HG02571 (cell line): ENCODE measurements at regions not wholly inside any gene's neighbourhood (a gene's known extent, or its start where the extent isn't known, plus 50 kb on each side); places are given as distances from the start of the nearest gene placed in this dataset.
"Not testable (repeated sequence)": the region's sequence is repeated elsewhere in the genome, so short reads cannot be mapped to it uniquely, and the experiment has no call there.

Experiments
- ATAC-seq: cut with Tn5 transposase; IDR thresholded peaks from one replicate; pipeline ENCODE4 v1.9.1; 2021; ENCODE audit warnings: mild to moderate bottlenecking, moderate library complexity; ENCODE audit not compliant: unreplicated experiment

DNA sequence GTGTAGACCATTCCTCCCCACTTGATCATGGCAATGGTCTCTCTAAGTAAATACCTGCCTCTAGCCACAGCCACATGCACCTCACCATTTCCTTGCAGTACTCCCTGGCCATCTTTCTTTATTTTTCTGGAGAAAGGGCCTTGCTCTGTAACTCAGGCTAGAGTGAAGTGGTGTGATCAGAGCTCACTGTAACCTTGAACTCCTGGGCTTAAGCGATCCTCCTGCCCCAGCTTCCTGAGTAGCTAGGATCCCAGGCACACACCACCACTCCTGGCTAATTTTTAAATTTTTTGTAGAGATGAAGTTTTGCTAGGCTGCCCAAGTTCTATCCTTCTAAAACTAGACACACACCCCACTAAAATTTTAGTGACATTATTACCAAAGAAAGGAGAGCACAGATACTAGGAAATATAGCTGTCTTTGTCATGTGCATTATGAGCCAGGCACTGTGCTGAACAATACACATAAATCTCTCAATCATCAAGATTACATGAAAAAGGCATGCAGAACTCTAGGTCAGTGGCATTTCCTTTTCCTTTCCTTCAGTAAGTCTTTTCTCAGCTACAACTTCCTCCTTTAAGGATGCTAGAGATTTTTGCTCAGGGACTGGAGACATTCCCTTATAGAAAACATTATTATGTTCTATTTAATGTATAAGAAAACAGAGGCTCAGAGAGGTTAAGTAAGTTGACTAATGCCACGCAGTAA, 95.0 kb upstream of the SERBP1 start:
- no peak for ATAC-seq

- ATAC-seq, result no peak
These were observed 97.9 kb upstream of the SERBP1 start for GRCh38 chr1:67528141-67528540.

GRCh38 chr1:67530071-67530470, 99.9 kb upstream of the SERBP1 start:
- no peak for ATAC-seq

DNA sequence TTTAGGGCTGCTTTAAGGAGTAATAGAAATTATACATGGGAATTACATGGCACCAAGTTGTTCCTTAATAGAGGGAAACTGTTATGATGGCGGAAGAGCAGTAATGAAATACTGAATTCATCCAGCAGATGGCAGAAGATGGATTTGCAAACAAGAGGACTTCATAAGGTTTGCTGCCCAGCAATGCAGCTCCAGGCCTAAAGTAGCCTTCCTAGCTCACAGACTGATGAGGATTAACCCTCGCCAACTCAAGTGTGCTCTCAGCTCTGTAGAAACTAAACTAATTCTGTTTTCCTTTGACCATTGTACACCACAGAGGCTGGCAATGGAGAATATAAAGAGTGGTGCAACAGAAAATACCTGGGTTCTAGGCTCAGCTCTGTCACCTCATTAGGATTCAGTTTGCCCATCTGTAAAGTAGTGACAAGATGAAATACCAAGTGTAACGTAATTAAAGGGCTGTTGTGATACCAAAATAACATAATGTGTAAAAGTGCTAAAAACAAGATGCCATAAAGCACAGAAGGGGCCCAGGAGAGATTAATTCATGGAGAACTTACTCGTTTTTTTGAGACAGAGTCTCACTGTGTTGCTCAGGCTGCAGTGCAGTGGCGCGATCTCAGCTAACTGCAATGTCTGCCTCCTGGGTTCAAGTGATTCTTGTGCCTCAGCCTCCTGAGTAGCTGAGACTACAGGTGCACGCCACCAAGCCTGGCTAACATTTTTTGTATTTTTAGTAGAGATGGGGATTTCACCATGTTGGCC, 102.4 kb upstream of the SERBP1 start:
- ATAC-seq, result no peak

DNA sequence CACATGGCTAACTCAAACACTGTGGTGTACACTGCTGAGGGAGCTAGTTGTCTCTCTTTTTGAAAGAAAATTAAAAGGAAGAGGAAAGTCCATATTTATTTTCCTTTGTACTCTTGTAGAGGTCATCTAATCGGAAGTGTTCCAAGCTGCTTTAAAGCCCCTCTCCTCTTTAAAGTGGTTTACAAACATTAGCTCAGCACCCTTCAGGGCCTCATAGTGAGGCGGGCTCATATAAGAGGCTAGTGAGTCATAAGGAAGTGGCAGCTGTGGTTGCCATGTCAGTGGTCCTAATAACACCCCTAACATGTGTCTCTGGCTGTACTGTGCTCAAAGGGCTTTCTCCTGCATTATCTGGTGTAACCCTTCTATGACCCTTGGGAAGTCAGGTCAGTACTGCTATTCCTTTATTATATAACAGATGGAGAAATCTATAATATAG, 104.4 kb upstream of the SERBP1 start:
- no peak for ATAC-seq

GRCh38 chr1:67535474-67535873, 105.3 kb upstream of the SERBP1 start:
- peak; percentile 63 for ATAC-seq

DNA sequence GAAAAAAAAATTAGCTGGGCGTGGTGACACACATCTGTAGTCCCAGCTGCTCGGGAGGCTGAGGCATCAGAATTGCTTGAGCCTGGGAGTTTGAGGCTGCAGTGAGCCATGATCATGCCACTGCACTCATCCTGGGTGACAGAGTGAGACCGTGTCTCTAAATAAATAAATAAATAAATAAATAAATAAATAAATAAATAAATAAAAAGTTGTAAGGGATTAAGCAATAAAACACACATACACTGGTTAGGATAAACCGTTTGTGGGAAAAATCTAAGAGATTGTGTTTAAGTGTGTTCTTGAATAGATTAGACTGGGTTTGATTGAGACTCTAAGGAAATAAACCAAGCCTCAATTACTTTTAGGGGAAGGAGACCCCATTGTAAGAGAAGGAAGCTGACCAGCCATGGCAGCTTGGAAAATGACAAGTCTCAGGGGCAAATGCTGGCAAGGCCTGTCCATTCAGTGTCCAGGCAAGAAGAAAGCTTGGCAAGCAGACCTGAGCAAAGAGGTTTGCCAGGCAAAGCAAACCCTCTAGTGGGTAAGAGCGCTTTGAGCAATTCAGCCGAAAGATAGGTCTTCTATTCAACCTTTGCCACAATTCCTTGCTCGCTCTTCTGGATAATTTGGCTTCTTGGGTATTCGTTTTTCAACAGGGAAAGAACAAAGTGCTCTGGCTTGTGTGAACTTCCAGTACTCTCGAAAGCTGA, 106.9 kb upstream of the SERBP1 start:
- ATAC-seq, result no peak

- no peak for ATAC-seq
These were observed 107.4 kb upstream of the SERBP1 start for GRCh38 chr1:67537667-67538018.

- ATAC-seq, result no peak
These were observed 110.0 kb upstream of the SERBP1 start for GRCh38 chr1:67540025-67540732.

GRCh38 chr1:67540733-67541125, 110.5 kb upstream of the SERBP1 start:
- ATAC-seq, result no peak

- no peak for ATAC-seq
These were observed 112.5 kb upstream of the SERBP1 start for GRCh38 chr1:67542747-67543146.

GRCh38 chr1:67544921-67545320, 114.7 kb upstream of the SERBP1 start:
- no peak for ATAC-seq

GRCh38 chr1:67545364-67545763, 115.2 kb upstream of the SERBP1 start:
- no peak for ATAC-seq

DNA sequence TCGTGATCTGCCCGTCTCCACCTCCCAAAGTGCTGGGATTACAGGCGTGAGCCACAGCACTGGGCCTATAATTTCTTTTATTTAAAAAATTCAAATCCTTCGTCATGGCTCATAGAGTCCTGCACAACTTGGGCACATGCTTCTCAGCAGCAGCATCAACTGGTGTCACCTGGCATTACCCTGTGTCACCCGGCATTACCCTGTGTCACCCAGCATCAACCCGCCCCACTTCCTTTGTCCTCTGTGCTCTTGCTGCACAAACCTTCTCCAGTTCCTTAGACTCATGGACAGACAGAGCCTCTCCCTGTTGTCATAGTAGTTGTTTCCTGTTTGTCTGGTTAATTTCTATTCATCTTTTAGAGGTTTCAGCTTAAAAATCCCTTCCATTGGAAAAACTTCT, 121.2 kb upstream of the SERBP1 start:
- ATAC-seq, result no peak

- ATAC-seq, result no peak
These were observed 122.1 kb upstream of the SERBP1 start for GRCh38 chr1:67552336-67552759.

DNA sequence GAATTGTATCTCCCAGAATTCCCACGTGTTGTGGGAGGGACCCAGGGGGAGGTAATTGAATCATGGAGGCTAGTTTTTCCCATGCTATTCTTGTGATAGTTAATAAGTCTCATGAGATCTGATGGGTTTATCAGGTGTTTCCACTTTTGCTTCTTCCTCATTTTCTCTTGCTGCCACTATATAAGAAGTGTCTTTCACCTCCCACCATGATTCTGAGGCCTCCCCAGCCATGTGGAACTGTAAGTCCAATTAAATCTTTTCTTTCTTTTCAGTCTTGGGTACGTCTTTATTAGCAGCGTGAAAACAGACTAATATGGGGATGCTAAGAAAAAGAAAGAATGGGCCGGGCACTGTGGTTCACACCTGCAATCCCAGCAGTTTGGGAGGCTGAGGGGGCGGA, 124.0 kb upstream of the SERBP1 start:
- ATAC-seq, result not testable (repeated sequence)

GRCh38 chr1:67555461-67556296, 125.5 kb upstream of the SERBP1 start:
- no peak for ATAC-seq

- no peak for ATAC-seq
These were observed 126.2 kb upstream of the SERBP1 start for GRCh38 chr1:67556297-67556900.

GRCh38 chr1:67557696-67558448, 127.1 kb upstream of the GADD45A start:
- ATAC-seq, result no peak
